Caco-2 (cell line): ENCODE measurements at regions not wholly inside any gene's neighbourhood (a gene's known extent, or its start where the extent isn't known, plus 50 kb on each side); places are given as distances from the start of the nearest gene placed in this dataset.
A peak's percentile ranks its signal among the peaks of the same experiment; 100 is the strongest.

ENCODE experiments used
- BruUV-seq: library from RNA; stranded (reverse); fragments of 400-500 nt; replicated peaks from 2 replicates; lab custom pipeline; 2021; lab: Mats Ljungman, UMichigan
- CTCF ChIA-PET: fragments of 300-600 bp; sonication (Branson Sonifier 250); formaldehyde crosslinking; loops from one replicate; lab custom pipeline; 2022; ENCODE audit warnings: antibody characterized with exemption; lab: Charles Lee
- POLR2A ChIA-PET: fragments of 300-600 bp; sonication (Branson Sonifier 250); formaldehyde crosslinking; loops from one replicate; lab custom pipeline; 2022; ENCODE audit warnings: antibody characterized with exemption; lab: Charles Lee
- DNase-seq, 2 experiments: peaks; one replicate each; pipeline versions ENCODE4 v3.0.0 to v3.0.0-alpha.2; 2020 to 2022
- H3K27me3 ChIP-seq: replicated peaks from 2 replicates; pipeline ENCODE4 v1.6.0; 2011; ENCODE audit warnings: low read length; ENCODE audit not compliant: control insufficient read depth, insufficient read depth
- H3K36me3 ChIP-seq: 2 replicates; pipeline ENCODE4 v1.5.1; 2011; ENCODE audit warnings: low read length; ENCODE audit not compliant: control insufficient read depth, insufficient read depth
- H3K4me1 ChIP-seq: fragments of 250-450 bp; sonication (Bioruptor Pico); 2 replicates; pipeline ENCODE4 v1.5.1; 2020; ENCODE audit warnings: mild to moderate bottlenecking
- H3K4me3 ChIP-seq: 2 replicates; pipeline ENCODE4 v1.5.1; 2011; ENCODE audit warnings: low read depth, mild to moderate bottlenecking, control low read depth, low read length
- H3K9me3 ChIP-seq: fragments of 250-450 bp; sonication (Bioruptor Pico); 2 replicates; pipeline ENCODE4 v1.5.1; 2020; ENCODE audit warnings: mild to moderate bottlenecking, moderate library complexity
- H3K27ac Mint-ChIP-seq: one replicate; pipeline ENCODE4 v1.8.0; 2022; ENCODE audit warnings: mixed read lengths; ENCODE audit not compliant: unreplicated experiment
- H3K27me3 Mint-ChIP-seq: one replicate; pipeline ENCODE4 v1.8.0; 2022; ENCODE audit warnings: mixed read lengths; ENCODE audit not compliant: insufficient read depth, unreplicated experiment
- H3K36me3 Mint-ChIP-seq: one replicate; pipeline ENCODE4 v1.8.0; 2022; ENCODE audit warnings: mild to moderate bottlenecking, mixed read lengths; ENCODE audit not compliant: insufficient read depth, unreplicated experiment
- H3K4me1 Mint-ChIP-seq: one replicate; pipeline ENCODE4 v1.8.0; 2022; ENCODE audit warnings: low read depth, mixed read lengths; ENCODE audit not compliant: unreplicated experiment
- H3K4me3 Mint-ChIP-seq: one replicate; pipeline ENCODE4 v1.8.0; 2022; ENCODE audit warnings: mild to moderate bottlenecking, moderate library complexity, mixed read lengths; ENCODE audit not compliant: unreplicated experiment
- H3K9me3 Mint-ChIP-seq: one replicate; pipeline ENCODE4 v1.8.0; 2022; ENCODE audit warnings: mixed read lengths; ENCODE audit not compliant: unreplicated experiment
- intact Hi-C: fragments of 100-400 bp; cut with micrococcal nuclease; formaldehyde crosslinking; loops from one replicate; pipeline ENCODE4 v1.10.0; 2022; ENCODE audit not compliant: unreplicated experiment
- TF ChIP-seq, protein P1 (sequence below), 2 experiments: fragments of 200-600 bp in 1 of 2; IDR thresholded peaks; 1 replicate in 1 of 2; 2 replicates in 1 of 2; pipeline versions ENCODE4 v1.5.1 to v1.8.0; 2011 to 2022; ENCODE audit warnings: antibody characterized with exemption in 1 of 2, control low read depth in 1 of 2, inconsistent platforms in 1 of 2, low read depth in 1 of 2, low read length in 1 of 2, mild to moderate bottlenecking in 1 of 2, moderate library complexity in 1 of 2; ENCODE audit not compliant: insufficient read depth in 1 of 2, severe bottlenecking in 1 of 2, unreplicated experiment in 1 of 2

DNA sequence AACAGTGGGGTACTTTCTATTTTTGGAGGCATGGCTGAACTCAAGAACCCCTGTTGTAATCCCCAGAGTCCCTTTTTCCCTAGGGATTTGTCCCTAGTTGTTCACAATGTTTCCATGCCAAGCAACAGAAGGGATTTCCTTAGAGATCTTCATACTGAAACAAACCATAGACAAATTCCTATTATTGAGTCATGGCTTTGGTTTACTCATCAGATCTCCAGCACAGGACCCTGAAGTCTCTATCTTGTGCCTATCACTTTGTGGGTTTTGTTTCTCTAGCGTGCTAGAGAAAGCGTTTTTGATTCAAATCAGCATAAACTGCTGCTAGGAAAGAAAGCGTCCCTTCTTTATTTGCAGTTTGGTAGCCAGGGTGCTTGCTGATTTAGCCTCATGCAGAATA is 165.0 kb downstream of the BAMBI start:
- ChIA-PET POLR2A (no interaction called here), CTCF (no interaction called here)
- peaks cover 26% of the 10 kb centered on the region for H3K4me1 ChIP-seq
- Mint-ChIP-seq H3K9me3 (no peaks in the 10 kb centered on the region), H3K36me3 (no peaks in the 10 kb centered on the region), H3K4me1 (peaks cover 24% of the 10 kb centered on the region), H3K4me3 (no peak overlapping the region), H3K27me3 (no peaks in the 10 kb centered on the region), H3K27ac (no peak overlapping the region)
- H3K9me3 ChIP-seq = peaks cover 22% of the 10 kb centered on the region
- H3K4me3 ChIP-seq = no peak overlapping the region
- TF ChIP-seq, protein P1, sequence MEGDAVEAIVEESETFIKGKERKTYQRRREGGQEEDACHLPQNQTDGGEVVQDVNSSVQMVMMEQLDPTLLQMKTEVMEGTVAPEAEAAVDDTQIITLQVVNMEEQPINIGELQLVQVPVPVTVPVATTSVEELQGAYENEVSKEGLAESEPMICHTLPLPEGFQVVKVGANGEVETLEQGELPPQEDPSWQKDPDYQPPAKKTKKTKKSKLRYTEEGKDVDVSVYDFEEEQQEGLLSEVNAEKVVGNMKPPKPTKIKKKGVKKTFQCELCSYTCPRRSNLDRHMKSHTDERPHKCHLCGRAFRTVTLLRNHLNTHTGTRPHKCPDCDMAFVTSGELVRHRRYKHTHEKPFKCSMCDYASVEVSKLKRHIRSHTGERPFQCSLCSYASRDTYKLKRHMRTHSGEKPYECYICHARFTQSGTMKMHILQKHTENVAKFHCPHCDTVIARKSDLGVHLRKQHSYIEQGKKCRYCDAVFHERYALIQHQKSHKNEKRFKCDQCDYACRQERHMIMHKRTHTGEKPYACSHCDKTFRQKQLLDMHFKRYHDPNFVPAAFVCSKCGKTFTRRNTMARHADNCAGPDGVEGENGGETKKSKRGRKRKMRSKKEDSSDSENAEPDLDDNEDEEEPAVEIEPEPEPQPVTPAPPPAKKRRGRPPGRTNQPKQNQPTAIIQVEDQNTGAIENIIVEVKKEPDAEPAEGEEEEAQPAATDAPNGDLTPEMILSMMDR (IDR thresholded peaks at IDR 0.05; ENCODE audit: insufficient read depth in 1 of 2, low read depth in 1 of 2, low read length in 1 of 2, severe bottlenecking in 1 of 2, unreplicated experiment in 1 of 2) = no peak
- H3K27me3 ChIP-seq = no peaks in the 10 kb centered on the region
- no peaks in the 10 kb centered on the region; the same call in 1 of the 2 replicates for H3K36me3 ChIP-seq
- intact Hi-C loops = no loop called here
- DNase-seq = no peak
- no TSS peak for BruUV-seq

DNA sequence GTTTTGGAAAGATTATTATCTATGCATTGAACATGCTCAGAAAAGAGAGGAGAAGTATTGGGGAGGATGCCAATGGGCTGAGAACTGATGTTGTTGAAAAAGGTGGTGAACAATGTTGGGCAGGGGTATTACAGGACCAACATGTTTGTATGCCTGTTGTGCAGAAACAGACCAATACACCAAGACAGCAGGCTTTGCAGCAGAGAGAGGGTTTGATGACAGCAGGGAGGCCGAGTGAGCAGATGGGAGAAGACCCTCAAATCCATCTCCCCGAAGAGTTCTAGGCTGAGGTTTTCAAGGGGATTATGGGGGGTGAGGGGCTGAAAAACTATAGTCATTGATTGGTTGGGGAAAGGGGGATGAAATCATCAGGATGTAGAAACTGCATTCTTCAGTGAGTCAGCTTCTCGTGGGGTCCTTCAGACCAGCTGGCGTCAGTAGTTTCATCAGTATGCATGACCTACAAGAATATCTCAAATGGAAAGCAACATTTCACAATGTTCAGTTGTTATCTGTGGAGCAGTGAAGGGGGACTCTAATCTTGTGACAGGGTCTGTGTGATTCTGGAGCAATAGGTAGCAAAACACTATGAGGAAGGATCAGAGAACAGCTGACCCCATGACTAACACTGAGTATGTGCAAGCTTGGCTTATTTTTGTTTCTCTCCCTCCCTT is 167.8 kb downstream of the BAMBI start:
- peak in 1 of 2 experiments; percentile 22 for DNase-seq
- H3K27ac Mint-ChIP-seq = no peak overlapping the region
- no TSS peak for BruUV-seq
- intact Hi-C loops = no loop called here
- H3K4me3 Mint-ChIP-seq = no peak overlapping the region
- no peaks in the 10 kb centered on the region for H3K9me3 Mint-ChIP-seq
- no peaks in the 10 kb centered on the region; the same call in 1 of the 2 replicates for H3K36me3 ChIP-seq
- peaks cover 22% of the 10 kb centered on the region for H3K9me3 ChIP-seq
- H3K27me3 ChIP-seq = no peaks in the 10 kb centered on the region
- POLR2A ChIA-PET = no interaction called here
- peaks cover 6% of the 10 kb centered on the region; the same call in 1 of the 2 replicates for H3K4me1 ChIP-seq
- TF ChIP-seq, protein P1 (IDR thresholded peaks at IDR 0.05; ENCODE audit: insufficient read depth in 1 of 2, low read depth in 1 of 2, low read length in 1 of 2, severe bottlenecking in 1 of 2, unreplicated experiment in 1 of 2) = no peak
- H3K36me3 Mint-ChIP-seq = no peaks in the 10 kb centered on the region
- no peak overlapping the region for H3K4me3 ChIP-seq
- CTCF ChIA-PET = no interaction called here
- no peaks in the 10 kb centered on the region for H3K4me1 Mint-ChIP-seq
- no peaks in the 10 kb centered on the region for H3K27me3 Mint-ChIP-seq

DNA sequence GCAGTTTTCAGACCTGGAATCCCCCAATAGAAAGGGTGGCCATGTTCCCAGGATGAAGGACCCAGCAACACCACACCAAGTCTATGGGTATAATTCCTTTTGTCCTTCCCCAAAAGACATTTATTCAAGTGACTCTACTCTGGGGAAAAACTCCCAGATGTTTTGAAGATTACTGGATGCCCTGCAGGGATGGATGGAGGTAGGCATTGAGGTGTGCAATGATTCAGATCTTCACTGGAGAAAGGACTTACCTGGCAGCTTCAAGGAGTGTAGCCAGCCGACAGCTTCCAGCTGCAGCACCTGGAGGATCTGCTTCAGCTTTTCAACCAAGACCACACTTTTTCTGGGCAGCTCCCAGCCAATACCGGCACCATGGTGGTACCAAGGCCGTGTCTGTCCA is 172.0 kb downstream of the BAMBI start:
- CTCF ChIA-PET = no interaction called here

More for the DNA sequence above, 172.0 kb downstream of the BAMBI start:
- no peaks in the 10 kb centered on the region; the same call in 1 of the 2 replicates for H3K36me3 ChIP-seq
- Mint-ChIP-seq H3K27ac (no peak overlapping the region), H3K36me3 (no peaks in the 10 kb centered on the region), H3K4me1 (no peaks in the 10 kb centered on the region), H3K4me3 (no peak overlapping the region), H3K9me3 (no peaks in the 10 kb centered on the region), H3K27me3 (no peaks in the 10 kb centered on the region)
- H3K4me1 ChIP-seq = no peaks in the 10 kb centered on the region
- POLR2A ChIA-PET = no interaction called here
- TF ChIP-seq, protein P1 (IDR thresholded peaks at IDR 0.05; ENCODE audit: insufficient read depth in 1 of 2, low read depth in 1 of 2, low read length in 1 of 2, severe bottlenecking in 1 of 2, unreplicated experiment in 1 of 2) = no peak
- H3K9me3 ChIP-seq = peaks cover 14% of the 10 kb centered on the region
- BruUV-seq = no TSS peak
- H3K4me3 ChIP-seq = no peak overlapping the region
- intact Hi-C loops = no loop called here
- DNase-seq = no peak
- H3K27me3 ChIP-seq = no peaks in the 10 kb centered on the region
